Progenitor cell of endocrine pancreas (in vitro differentiated cells): ENCODE measurements at regions not wholly inside any gene's neighbourhood (a gene's known extent, or its start where the extent isn't known, plus 50 kb on each side); places are given as distances from the start of the nearest gene placed in this dataset.

ENCODE experiments used
- DNase-seq: peaks from one replicate; pipeline ENCODE4 v3.0.0; 2021; ENCODE audit warnings: low spot score; ENCODE audit not compliant: unreplicated experiment
- H3K27ac Mint-ChIP-seq: 2 replicates; pipeline ENCODE4 v1.8.0; 2021; ENCODE audit warnings: mild to moderate bottlenecking, moderate library complexity, mixed read lengths
- H3K27me3 Mint-ChIP-seq: 2 replicates; pipeline ENCODE4 v1.8.0; 2021; ENCODE audit warnings: mixed read lengths
- H3K36me3 Mint-ChIP-seq: 2 replicates; pipeline ENCODE4 v1.8.0; 2022; ENCODE audit warnings: mixed read lengths; ENCODE audit not compliant: insufficient read depth
- H3K4me1 Mint-ChIP-seq: 2 replicates; pipeline ENCODE4 v1.8.0; 2021; ENCODE audit warnings: low read depth, mixed read lengths
- H3K4me3 Mint-ChIP-seq: 2 replicates; pipeline ENCODE4 v1.8.0; 2021; ENCODE audit warnings: low read depth, mild to moderate bottlenecking, moderate library complexity, mixed read lengths
- H3K9me3 Mint-ChIP-seq: 2 replicates; pipeline ENCODE4 v1.8.0; 2021; ENCODE audit warnings: low read depth, mixed read lengths
- CTCF ChIP-seq: fragments of 200-600 bp; sonication (generic); IDR thresholded peaks from one replicate; pipeline ENCODE4 v1.5.0; 2021; ENCODE audit warnings: antibody characterized with exemption, mild to moderate bottlenecking; ENCODE audit not compliant: unreplicated experiment

- Mint-ChIP-seq H3K9me3 (no peaks in the 10 kb centered on the region), H3K27ac (no peak overlapping the region), H3K4me3 (no peak overlapping the region), H3K4me1 (peaks cover 25% of the 10 kb centered on the region), H3K36me3 (no peaks in the 10 kb centered on the region), H3K27me3 (no peaks in the 10 kb centered on the region)
- no peak for TF ChIP-seq CTCF
- DNase-seq: no peak
Observed at GRCh38 chr5:5586721-5587120, 164.2 kb downstream of the ICE1 start.

GRCh38 chr5:5585751-5586341, 163.4 kb downstream of the ICE1 start:
- Mint-ChIP-seq H3K36me3 (no peaks in the 10 kb centered on the region), H3K4me1 (peaks cover 25% of the 10 kb centered on the region), H3K27ac (no peak overlapping the region)

GRCh38 chr5:5584751-5585150, 162.3 kb downstream of the ICE1 start:
- Mint-ChIP-seq H3K36me3 (no peaks in the 10 kb centered on the region), H3K4me1 (peaks cover 25% of the 10 kb centered on the region), H3K27me3 (no peaks in the 10 kb centered on the region), H3K27ac (no peak overlapping the region), H3K9me3 (no peaks in the 10 kb centered on the region), H3K4me3 (no peak overlapping the region)
- no peak for TF ChIP-seq CTCF
- DNase-seq: no peak

More at GRCh38 chr5:5585751-5586341, 163.4 kb downstream of the ICE1 start:
- no peaks in the 10 kb centered on the region for H3K9me3 Mint-ChIP-seq
- no peaks in the 10 kb centered on the region for H3K27me3 Mint-ChIP-seq
- no peak for DNase-seq
- no peak overlapping the region for H3K4me3 Mint-ChIP-seq
- no peak for TF ChIP-seq CTCF

GRCh38 chr5:5584236-5584745, 161.8 kb downstream of the ICE1 start:
- no peak for DNase-seq
- no peaks in the 10 kb centered on the region for H3K36me3 Mint-ChIP-seq
- no peak overlapping the region for H3K4me3 Mint-ChIP-seq
- H3K27me3 Mint-ChIP-seq: no peaks in the 10 kb centered on the region
- H3K27ac Mint-ChIP-seq: no peak overlapping the region
- H3K4me1 Mint-ChIP-seq: peaks cover 24% of the 10 kb centered on the region
- TF ChIP-seq CTCF: no peak
- no peaks in the 10 kb centered on the region for H3K9me3 Mint-ChIP-seq

- Mint-ChIP-seq H3K27me3 (no peaks in the 10 kb centered on the region), H3K4me3 (no peak overlapping the region), H3K36me3 (no peaks in the 10 kb centered on the region), H3K27ac (no peak overlapping the region), H3K9me3 (no peaks in the 10 kb centered on the region), H3K4me1 (peaks cover 19% of the 10 kb centered on the region)
- TF ChIP-seq CTCF: no peak
- DNase-seq: no peak
Observed at GRCh38 chr5:5583832-5584231, 161.4 kb downstream of the ICE1 start.
